SK-N-SH treated with all-trans-retinoic acid at 6 μM for 48 hours (cell line): ENCODE measurements at regions not wholly inside any gene's neighbourhood (a gene's known extent, or its start where the extent isn't known, plus 50 kb on each side); places are given as distances from the start of the nearest gene placed in this dataset.

ENCODE experiments used
- RARB ChIP-seq: fragments of 250-450 bp; sonication (Bioruptor Pico); IDR thresholded peaks from 2 replicates; pipeline ENCODE4 v1.8.0; 2021; ENCODE audit warnings: mild to moderate bottlenecking, moderate library complexity
- TCF4 ChIP-seq: fragments of 250-450 bp; sonication (Bioruptor Pico); IDR thresholded peaks from 2 replicates; pipeline ENCODE4 v1.8.0; 2021; ENCODE audit warnings: mild to moderate bottlenecking, moderate library complexity, borderline replicate concordance
- ZFP30 ChIP-seq: fragments of 450-650 bp; formaldehyde crosslinking; IDR thresholded peaks from 2 replicates; pipeline ENCODE4 v1.5.0; 2022; ENCODE audit warnings: mild to moderate bottlenecking, moderate library complexity
- TF ChIP-seq, protein P1 (sequence below): fragments of 250-450 bp; sonication (Bioruptor Pico); IDR thresholded peaks from 2 replicates; pipeline ENCODE4 v1.8.0; 2020; ENCODE audit warnings: mild to moderate bottlenecking, moderate library complexity, borderline replicate concordance
- TF ChIP-seq, protein P2 (sequence below): fragments of 250-450 bp; sonication (Bioruptor Pico); IDR thresholded peaks from 2 replicates; pipeline ENCODE4 v1.5.0; 2020; ENCODE audit warnings: mild to moderate bottlenecking, moderate library complexity

DNA sequence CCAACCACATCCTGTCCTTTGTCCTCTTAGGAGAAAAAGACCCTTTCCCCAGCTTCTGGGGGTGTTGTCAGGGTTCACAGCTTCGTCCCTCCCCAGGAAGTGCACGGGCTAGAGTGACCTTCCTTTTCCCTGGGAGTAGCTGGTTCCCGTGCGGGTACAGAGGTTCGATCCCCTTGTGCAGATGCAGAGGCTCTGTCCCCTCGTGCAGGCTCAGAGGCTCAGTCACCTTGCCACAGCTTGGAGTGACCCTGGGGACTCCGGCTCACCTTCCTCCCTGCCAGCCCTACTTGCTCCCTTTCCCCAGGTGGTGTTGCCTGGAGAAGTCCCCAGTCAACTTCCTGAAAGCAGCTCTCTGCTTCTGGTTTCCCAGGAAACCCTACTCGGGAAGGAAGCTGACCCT lies 60.0 kb upstream of the TCERG1L start:
- TF ChIP-seq RARB (CRISPR knock-in tag) (no peak), TCF4 (CRISPR knock-in tag) (no peak), ZFP30 (CRISPR knock-in tag) (no peak)
- TF ChIP-seq, protein P1, sequence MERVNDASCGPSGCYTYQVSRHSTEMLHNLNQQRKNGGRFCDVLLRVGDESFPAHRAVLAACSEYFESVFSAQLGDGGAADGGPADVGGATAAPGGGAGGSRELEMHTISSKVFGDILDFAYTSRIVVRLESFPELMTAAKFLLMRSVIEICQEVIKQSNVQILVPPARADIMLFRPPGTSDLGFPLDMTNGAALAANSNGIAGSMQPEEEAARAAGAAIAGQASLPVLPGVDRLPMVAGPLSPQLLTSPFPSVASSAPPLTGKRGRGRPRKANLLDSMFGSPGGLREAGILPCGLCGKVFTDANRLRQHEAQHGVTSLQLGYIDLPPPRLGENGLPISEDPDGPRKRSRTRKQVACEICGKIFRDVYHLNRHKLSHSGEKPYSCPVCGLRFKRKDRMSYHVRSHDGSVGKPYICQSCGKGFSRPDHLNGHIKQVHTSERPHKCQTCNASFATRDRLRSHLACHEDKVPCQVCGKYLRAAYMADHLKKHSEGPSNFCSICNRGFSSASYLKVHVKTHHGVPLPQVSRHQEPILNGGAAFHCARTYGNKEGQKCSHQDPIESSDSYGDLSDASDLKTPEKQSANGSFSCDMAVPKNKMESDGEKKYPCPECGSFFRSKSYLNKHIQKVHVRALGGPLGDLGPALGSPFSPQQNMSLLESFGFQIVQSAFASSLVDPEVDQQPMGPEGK (CRISPR knock-in tag), result no peak
- TF ChIP-seq, protein P2, sequence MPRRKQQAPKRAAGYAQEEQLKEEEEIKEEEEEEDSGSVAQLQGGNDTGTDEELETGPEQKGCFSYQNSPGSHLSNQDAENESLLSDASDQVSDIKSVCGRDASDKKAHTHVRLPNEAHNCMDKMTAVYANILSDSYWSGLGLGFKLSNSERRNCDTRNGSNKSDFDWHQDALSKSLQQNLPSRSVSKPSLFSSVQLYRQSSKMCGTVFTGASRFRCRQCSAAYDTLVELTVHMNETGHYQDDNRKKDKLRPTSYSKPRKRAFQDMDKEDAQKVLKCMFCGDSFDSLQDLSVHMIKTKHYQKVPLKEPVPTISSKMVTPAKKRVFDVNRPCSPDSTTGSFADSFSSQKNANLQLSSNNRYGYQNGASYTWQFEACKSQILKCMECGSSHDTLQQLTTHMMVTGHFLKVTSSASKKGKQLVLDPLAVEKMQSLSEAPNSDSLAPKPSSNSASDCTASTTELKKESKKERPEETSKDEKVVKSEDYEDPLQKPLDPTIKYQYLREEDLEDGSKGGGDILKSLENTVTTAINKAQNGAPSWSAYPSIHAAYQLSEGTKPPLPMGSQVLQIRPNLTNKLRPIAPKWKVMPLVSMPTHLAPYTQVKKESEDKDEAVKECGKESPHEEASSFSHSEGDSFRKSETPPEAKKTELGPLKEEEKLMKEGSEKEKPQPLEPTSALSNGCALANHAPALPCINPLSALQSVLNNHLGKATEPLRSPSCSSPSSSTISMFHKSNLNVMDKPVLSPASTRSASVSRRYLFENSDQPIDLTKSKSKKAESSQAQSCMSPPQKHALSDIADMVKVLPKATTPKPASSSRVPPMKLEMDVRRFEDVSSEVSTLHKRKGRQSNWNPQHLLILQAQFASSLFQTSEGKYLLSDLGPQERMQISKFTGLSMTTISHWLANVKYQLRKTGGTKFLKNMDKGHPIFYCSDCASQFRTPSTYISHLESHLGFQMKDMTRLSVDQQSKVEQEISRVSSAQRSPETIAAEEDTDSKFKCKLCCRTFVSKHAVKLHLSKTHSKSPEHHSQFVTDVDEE (CRISPR knock-in tag), result no peak
